ENCODE measurements at regions not wholly inside any gene's neighbourhood (a gene's known extent, or its start where the extent isn't known, plus 50 kb on each side); places are given as distances from the start of the nearest gene placed in this dataset.

DNA sequence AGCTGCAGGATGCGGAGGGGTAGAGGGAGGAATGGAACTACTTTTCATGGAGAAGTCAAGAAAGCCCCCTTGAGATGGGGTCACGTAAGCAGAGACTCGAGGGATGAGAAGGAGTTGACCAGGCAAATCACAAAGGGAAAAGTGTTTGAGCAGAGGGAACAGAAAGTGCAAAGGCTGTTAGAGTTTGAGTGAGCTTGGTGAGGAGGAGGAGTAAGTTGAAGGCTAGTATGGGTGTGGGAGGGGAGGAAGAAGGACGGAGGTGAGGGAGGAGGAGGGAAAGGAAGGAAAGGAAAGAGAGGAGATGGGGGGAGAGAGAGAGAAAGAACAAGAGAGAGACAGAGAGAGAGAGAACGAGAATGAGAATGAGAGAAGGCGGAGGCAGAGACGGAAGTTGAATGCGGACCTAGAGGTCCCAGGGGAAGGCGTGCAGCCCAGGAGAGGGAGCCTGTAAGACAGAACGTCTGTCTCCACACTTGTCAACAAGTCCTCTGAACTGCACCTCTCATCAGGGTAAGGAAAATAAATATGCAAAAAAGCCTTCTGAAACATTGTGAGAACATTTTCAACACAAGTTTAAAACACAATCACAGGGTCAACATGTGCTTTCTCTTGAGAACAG lies 279.8 kb upstream of the EEF2KMT start:
- no peak overlapping the region for H3K27ac ChIP-seq (ENCODE audit: low read depth)

More for the DNA sequence above, 279.8 kb upstream of the EEF2KMT start:
- DNase-seq (ENCODE audit: low spot score) (no peak), ATAC-seq (peak; percentile 31; the same call in 2 of the 3 replicates)
- no peaks in the 10 kb centered on the region for H3K79me2 ChIP-seq (replicated peaks; ENCODE audit: insufficient read depth)
- no peaks in the 10 kb centered on the region for H3K27me3 ChIP-seq (ENCODE audit: insufficient read depth)
- H3K27me3 Mint-ChIP-seq (ENCODE audit: insufficient read depth, low read depth, poor library complexity) = peaks cover 4% of the 10 kb centered on the region
- peaks cover 12% of the 10 kb centered on the region for H3K4me1 Mint-ChIP-seq
- 0 out of 2 replicates have a peak, but pooled peaks cover 5% of the 10 kb centered on the region for H3K9me2 ChIP-seq (ENCODE audit: insufficient read depth)
- H3K27ac Mint-ChIP-seq = no peak overlapping the region
- H3K4me2 ChIP-seq = no peak overlapping the region
- H3K9me3 Mint-ChIP-seq = no peaks in the 10 kb centered on the region
- H4K20me1 ChIP-seq (replicated peaks; ENCODE audit: insufficient read depth) = no peaks in the 10 kb centered on the region
- no peaks in the 10 kb centered on the region for H3K4me1 ChIP-seq (ENCODE audit: insufficient read depth)
- no peaks in the 10 kb centered on the region for H3K36me3 Mint-ChIP-seq (ENCODE audit: low read depth)
- H3K36me3 ChIP-seq (ENCODE audit: insufficient read depth) = no peaks in the 10 kb centered on the region
- H3F3A ChIP-seq (replicated peaks; ENCODE audit: low read depth) = no peaks in the 10 kb centered on the region
- H3K4me3 Mint-ChIP-seq = no peak overlapping the region
- H2AFZ ChIP-seq = no peak overlapping the region
- H3K4me3 ChIP-seq = no peak overlapping the region
- TF ChIP-seq JUNB (IDR thresholded peaks at IDR 0.05; ENCODE audit: unreplicated experiment) (no peak), EZH2phosphoT487 (IDR thresholded peaks at IDR 0.05; ENCODE audit: unreplicated experiment) (no peak), ZNF462 (CRISPR knock-in tag; IDR thresholded peaks at IDR 0.05) (no peak), ZNF331 (CRISPR knock-in tag; IDR thresholded peaks at IDR 0.05; ENCODE audit: low read depth) (no peak), STAT1 (IDR thresholded peaks at IDR 0.05; ENCODE audit: unreplicated experiment) (no peak), ZNF114 (CRISPR knock-in tag; IDR thresholded peaks at IDR 0.05) (no peak), CREB1 (CRISPR knock-in tag; IDR thresholded peaks at IDR 0.05; ENCODE audit: low read depth) (no peak), CTCF (conservative IDR thresholded peaks at IDR 0.05; ENCODE audit: low read depth in 2 of 2) (no peak), NANOG (IDR thresholded peaks at IDR 0.05; ENCODE audit: borderline replicate concordance) (no peak), POLR2AphosphoS5 (IDR thresholded peaks at IDR 0.05; ENCODE audit: low read depth) (no peak), EZH2 (IDR thresholded peaks at IDR 0.05; ENCODE audit: low read depth, unreplicated experiment) (no peak)
- TF ChIP-seq, protein P1, sequence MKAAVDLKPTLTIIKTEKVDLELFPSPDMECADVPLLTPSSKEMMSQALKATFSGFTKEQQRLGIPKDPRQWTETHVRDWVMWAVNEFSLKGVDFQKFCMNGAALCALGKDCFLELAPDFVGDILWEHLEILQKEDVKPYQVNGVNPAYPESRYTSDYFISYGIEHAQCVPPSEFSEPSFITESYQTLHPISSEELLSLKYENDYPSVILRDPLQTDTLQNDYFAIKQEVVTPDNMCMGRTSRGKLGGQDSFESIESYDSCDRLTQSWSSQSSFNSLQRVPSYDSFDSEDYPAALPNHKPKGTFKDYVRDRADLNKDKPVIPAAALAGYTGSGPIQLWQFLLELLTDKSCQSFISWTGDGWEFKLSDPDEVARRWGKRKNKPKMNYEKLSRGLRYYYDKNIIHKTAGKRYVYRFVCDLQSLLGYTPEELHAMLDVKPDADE (IDR thresholded peaks at IDR 0.05) = no peak
- TF ChIP-seq, protein P2, sequence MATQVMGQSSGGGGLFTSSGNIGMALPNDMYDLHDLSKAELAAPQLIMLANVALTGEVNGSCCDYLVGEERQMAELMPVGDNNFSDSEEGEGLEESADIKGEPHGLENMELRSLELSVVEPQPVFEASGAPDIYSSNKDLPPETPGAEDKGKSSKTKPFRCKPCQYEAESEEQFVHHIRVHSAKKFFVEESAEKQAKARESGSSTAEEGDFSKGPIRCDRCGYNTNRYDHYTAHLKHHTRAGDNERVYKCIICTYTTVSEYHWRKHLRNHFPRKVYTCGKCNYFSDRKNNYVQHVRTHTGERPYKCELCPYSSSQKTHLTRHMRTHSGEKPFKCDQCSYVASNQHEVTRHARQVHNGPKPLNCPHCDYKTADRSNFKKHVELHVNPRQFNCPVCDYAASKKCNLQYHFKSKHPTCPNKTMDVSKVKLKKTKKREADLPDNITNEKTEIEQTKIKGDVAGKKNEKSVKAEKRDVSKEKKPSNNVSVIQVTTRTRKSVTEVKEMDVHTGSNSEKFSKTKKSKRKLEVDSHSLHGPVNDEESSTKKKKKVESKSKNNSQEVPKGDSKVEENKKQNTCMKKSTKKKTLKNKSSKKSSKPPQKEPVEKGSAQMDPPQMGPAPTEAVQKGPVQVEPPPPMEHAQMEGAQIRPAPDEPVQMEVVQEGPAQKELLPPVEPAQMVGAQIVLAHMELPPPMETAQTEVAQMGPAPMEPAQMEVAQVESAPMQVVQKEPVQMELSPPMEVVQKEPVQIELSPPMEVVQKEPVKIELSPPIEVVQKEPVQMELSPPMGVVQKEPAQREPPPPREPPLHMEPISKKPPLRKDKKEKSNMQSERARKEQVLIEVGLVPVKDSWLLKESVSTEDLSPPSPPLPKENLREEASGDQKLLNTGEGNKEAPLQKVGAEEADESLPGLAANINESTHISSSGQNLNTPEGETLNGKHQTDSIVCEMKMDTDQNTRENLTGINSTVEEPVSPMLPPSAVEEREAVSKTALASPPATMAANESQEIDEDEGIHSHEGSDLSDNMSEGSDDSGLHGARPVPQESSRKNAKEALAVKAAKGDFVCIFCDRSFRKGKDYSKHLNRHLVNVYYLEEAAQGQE (IDR thresholded peaks at IDR 0.05; ENCODE audit: unreplicated experiment) = no peak
